SK-MEL-5 (cell line): ENCODE measurements at regions not wholly inside any gene's neighbourhood (a gene's known extent, or its start where the extent isn't known, plus 50 kb on each side); places are given as distances from the start of the nearest gene placed in this dataset.

Experiments used
- DNase-seq: peaks from one replicate; pipeline ENCODE4 v3.0.0-alpha.2; 2016; ENCODE audit warnings: low read depth, low spot score
- in situ Hi-C: cut with HindIII; loops from 2 replicates; pipeline ENCODE4 v1.10.0; 2016; ENCODE audit warnings: low sequenced_read_pairs, high pct_unique_total_duplicates, low pct_unique_long_range_greater_than_20kb

GRCh38 chr3:36298188-36298587 is 82.1 kb upstream of the STAC start:
- in situ Hi-C loops = no loop called here
- DNase-seq = no peak

GRCh38 chr3:36302158-36302509 is 78.2 kb upstream of the STAC start:
- in situ Hi-C loops = no loop called here

GRCh38 chr3:36302626-36303025 is 77.7 kb upstream of the STAC start:
- DNase-seq = no peak
- in situ Hi-C loops = no loop called here

More at GRCh38 chr3:36302158-36302509, 78.2 kb upstream of the STAC start:
- DNase-seq = no peak

- in situ Hi-C loops = no loop called here
- no peak for DNase-seq
Measured at GRCh38 chr3:36303286-36303685, 77.0 kb upstream of the STAC start.

- DNase-seq = no peak
- in situ Hi-C loops = no loop called here
Measured at GRCh38 chr3:36305929-36306520, 74.3 kb upstream of the STAC start.

- in situ Hi-C loops = no loop called here
- DNase-seq = no peak
Measured at GRCh38 chr3:36309092-36309491, 71.2 kb upstream of the STAC start.

GRCh38 chr3:36312351-36312750 is 68.0 kb upstream of the STAC start:
- DNase-seq = no peak
- in situ Hi-C loops = no loop called here

GRCh38 chr3:36317915-36318314 is 62.4 kb upstream of the STAC start:
- DNase-seq = no peak
- in situ Hi-C loops = no loop called here

- in situ Hi-C loops = no loop called here
- no peak for DNase-seq
Measured at GRCh38 chr3:36318621-36319200, 61.6 kb upstream of the STAC start.

- DNase-seq = no peak
- in situ Hi-C loops = no loop called here
Measured at GRCh38 chr3:36319680-36320079, 60.6 kb upstream of the STAC start.
